Caco-2 (cell line): ENCODE measurements at regions not wholly inside any gene's neighbourhood (a gene's known extent, or its start where the extent isn't known, plus 50 kb on each side); places are given as distances from the start of the nearest gene placed in this dataset.

ENCODE experiments used
- BruUV-seq: library from RNA; stranded (reverse); fragments of 400-500 nt; replicated peaks from 2 replicates; lab custom pipeline; 2021; lab: Mats Ljungman, UMichigan
- CTCF ChIA-PET: fragments of 300-600 bp; sonication (Branson Sonifier 250); formaldehyde crosslinking; loops from one replicate; lab custom pipeline; 2022; ENCODE audit warnings: antibody characterized with exemption; lab: Charles Lee
- POLR2A ChIA-PET: fragments of 300-600 bp; sonication (Branson Sonifier 250); formaldehyde crosslinking; loops from one replicate; lab custom pipeline; 2022; ENCODE audit warnings: antibody characterized with exemption; lab: Charles Lee
- DNase-seq, 2 experiments: peaks; one replicate each; pipeline versions ENCODE4 v3.0.0 to v3.0.0-alpha.2; 2020 to 2022
- H3K27me3 ChIP-seq: replicated peaks from 2 replicates; pipeline ENCODE4 v1.6.0; 2011; ENCODE audit warnings: low read length; ENCODE audit not compliant: control insufficient read depth, insufficient read depth
- H3K36me3 ChIP-seq: 2 replicates; pipeline ENCODE4 v1.5.1; 2011; ENCODE audit warnings: low read length; ENCODE audit not compliant: control insufficient read depth, insufficient read depth
- H3K4me1 ChIP-seq: fragments of 250-450 bp; sonication (Bioruptor Pico); 2 replicates; pipeline ENCODE4 v1.5.1; 2020; ENCODE audit warnings: mild to moderate bottlenecking
- H3K4me3 ChIP-seq: 2 replicates; pipeline ENCODE4 v1.5.1; 2011; ENCODE audit warnings: low read depth, mild to moderate bottlenecking, control low read depth, low read length
- H3K9me3 ChIP-seq: fragments of 250-450 bp; sonication (Bioruptor Pico); 2 replicates; pipeline ENCODE4 v1.5.1; 2020; ENCODE audit warnings: mild to moderate bottlenecking, moderate library complexity
- H3K27ac Mint-ChIP-seq: one replicate; pipeline ENCODE4 v1.8.0; 2022; ENCODE audit warnings: mixed read lengths; ENCODE audit not compliant: unreplicated experiment
- H3K27me3 Mint-ChIP-seq: one replicate; pipeline ENCODE4 v1.8.0; 2022; ENCODE audit warnings: mixed read lengths; ENCODE audit not compliant: insufficient read depth, unreplicated experiment
- H3K36me3 Mint-ChIP-seq: one replicate; pipeline ENCODE4 v1.8.0; 2022; ENCODE audit warnings: mild to moderate bottlenecking, mixed read lengths; ENCODE audit not compliant: insufficient read depth, unreplicated experiment
- H3K4me1 Mint-ChIP-seq: one replicate; pipeline ENCODE4 v1.8.0; 2022; ENCODE audit warnings: low read depth, mixed read lengths; ENCODE audit not compliant: unreplicated experiment
- H3K4me3 Mint-ChIP-seq: one replicate; pipeline ENCODE4 v1.8.0; 2022; ENCODE audit warnings: mild to moderate bottlenecking, moderate library complexity, mixed read lengths; ENCODE audit not compliant: unreplicated experiment
- H3K9me3 Mint-ChIP-seq: one replicate; pipeline ENCODE4 v1.8.0; 2022; ENCODE audit warnings: mixed read lengths; ENCODE audit not compliant: unreplicated experiment
- CTCF ChIP-seq, 2 experiments: fragments of 200-600 bp in 1 of 2; IDR thresholded peaks; 1 replicate in 1 of 2; 2 replicates in 1 of 2; pipeline versions ENCODE4 v1.5.1 to v1.8.0; 2011 to 2022; ENCODE audit warnings: antibody characterized with exemption in 1 of 2, control low read depth in 1 of 2, inconsistent platforms in 1 of 2, low read depth in 1 of 2, low read length in 1 of 2, mild to moderate bottlenecking in 1 of 2, moderate library complexity in 1 of 2; ENCODE audit not compliant: insufficient read depth in 1 of 2, severe bottlenecking in 1 of 2, unreplicated experiment in 1 of 2
- intact Hi-C: fragments of 100-400 bp; cut with micrococcal nuclease; formaldehyde crosslinking; loops from one replicate; pipeline ENCODE4 v1.10.0; 2022; ENCODE audit not compliant: unreplicated experiment

- intact Hi-C loops, result loop anchor here (5.0 kb wide), 2 partner anchors 231 to 409 kb away; no protein-coding TSS in a partner anchor
- peaks cover 25% of the 10 kb centered on the region for H3K4me1 Mint-ChIP-seq
- H3K27me3 ChIP-seq, result no peaks in the 10 kb centered on the region
- H3K36me3 ChIP-seq, result no peaks in the 10 kb centered on the region
- H3K27ac Mint-ChIP-seq, result no peak overlapping the region
- H3K9me3 Mint-ChIP-seq, result peaks cover 11% of the 10 kb centered on the region
- no peak for DNase-seq
- H3K4me3 Mint-ChIP-seq, result no peak overlapping the region
- BruUV-seq, result no TSS peak
- no peaks in the 10 kb centered on the region for H3K27me3 Mint-ChIP-seq
- ChIA-PET POLR2A (no interaction called here), CTCF (interaction anchor here (1.1 kb wide), 1 partner anchor 137 kb away, joined by 5 read pairs; the partner anchor contains the start of gene DKK1)
- no peak overlapping the region for H3K4me3 ChIP-seq
- TF ChIP-seq CTCF (IDR thresholded peaks at IDR 0.05; ENCODE audit: insufficient read depth in 1 of 2, low read depth in 1 of 2, low read length in 1 of 2, severe bottlenecking in 1 of 2, unreplicated experiment in 1 of 2), result no peak
- H3K9me3 ChIP-seq, result no peaks in the 10 kb centered on the region
- peaks cover 38% of the 10 kb centered on the region for H3K36me3 Mint-ChIP-seq
- H3K4me1 ChIP-seq, result peaks cover 46% of the 10 kb centered on the region
Observed at GRCh38 chr10:52450762-52451291, 136.7 kb downstream of the DKK1 start.

GRCh38 chr10:52451817-52452216 lies 137.7 kb downstream of the DKK1 start:
- Mint-ChIP-seq H3K27me3 (no peaks in the 10 kb centered on the region), H3K27ac (no peak overlapping the region), H3K4me1 (peaks cover 25% of the 10 kb centered on the region), H3K36me3 (peaks cover 31% of the 10 kb centered on the region), H3K4me3 (no peak overlapping the region), H3K9me3 (peaks cover 11% of the 10 kb centered on the region)
- ChIA-PET POLR2A (interaction anchor here (1.1 to 2.1 kb wide), 3 partner anchors 138 to 145 kb away, joined by 3 to 11 read pairs (median 3); partner anchors contain the start of gene DKK1), CTCF (interaction anchor here (1.3 kb wide), 1 partner anchor 144 kb away, joined by 8 read pairs; no protein-coding TSS in a partner anchor)
- peak in 1 of 2 experiments; percentile 2 for TF ChIP-seq CTCF (IDR thresholded peaks at IDR 0.05; ENCODE audit: insufficient read depth in 1 of 2, low read depth in 1 of 2, low read length in 1 of 2, severe bottlenecking in 1 of 2, unreplicated experiment in 1 of 2)
- no peak for DNase-seq
- intact Hi-C loops, result loop anchor here (1.0 to 5.0 kb wide), 9 partner anchors 8 to 410 kb away; no protein-coding TSS in a partner anchor
- H3K4me3 ChIP-seq, result no peak overlapping the region
- H3K4me1 ChIP-seq, result peaks cover 48% of the 10 kb centered on the region
- no peaks in the 10 kb centered on the region for H3K36me3 ChIP-seq
- BruUV-seq, result no TSS peak
- H3K9me3 ChIP-seq, result no peaks in the 10 kb centered on the region
- H3K27me3 ChIP-seq, result no peaks in the 10 kb centered on the region

- Mint-ChIP-seq H3K9me3 (peaks cover 1% of the 10 kb centered on the region), H3K27me3 (no peaks in the 10 kb centered on the region), H3K27ac (peak overlapping the region; percentile 39), H3K4me3 (no peak overlapping the region), H3K36me3 (peaks cover 24% of the 10 kb centered on the region), H3K4me1 (peaks cover 17% of the 10 kb centered on the region)
- no peaks in the 10 kb centered on the region for H3K36me3 ChIP-seq
- H3K4me3 ChIP-seq, result peak overlapping the region; percentile 28
- no peak for TF ChIP-seq CTCF (IDR thresholded peaks at IDR 0.05; ENCODE audit: insufficient read depth in 1 of 2, low read depth in 1 of 2, low read length in 1 of 2, severe bottlenecking in 1 of 2, unreplicated experiment in 1 of 2)
- peak in 1 of 2 experiments; percentile 84 for DNase-seq
- H3K4me1 ChIP-seq, result peaks cover 48% of the 10 kb centered on the region
- intact Hi-C loops, result loop anchor here (1.0 to 5.0 kb wide), 10 partner anchors 9 to 411 kb away; no protein-coding TSS in a partner anchor
- ChIA-PET POLR2A (interaction anchor here (1.1 to 2.1 kb wide), 3 partner anchors 139 to 146 kb away, joined by 3 to 11 read pairs (median 3); partner anchors contain the start of gene DKK1), CTCF (interaction anchor here (0.5 to 1.3 kb wide), 5 partner anchors 9 to 145 kb away, joined by 3 to 8 read pairs (median 3); no protein-coding TSS in a partner anchor)
- no peaks in the 10 kb centered on the region for H3K27me3 ChIP-seq
- BruUV-seq, result TSS peak; percentile 90
- no peaks in the 10 kb centered on the region for H3K9me3 ChIP-seq
Observed at GRCh38 chr10:52452600-52453493, 138.8 kb downstream of the DKK1 start.
